Skeletal muscle tissue (tissue), 3 donors: ENCODE measurements at regions not wholly inside any gene's neighbourhood (a gene's known extent, or its start where the extent isn't known, plus 50 kb on each side); places are given as distances from the start of the nearest gene placed in this dataset.
"Not testable (repeated sequence)": the region's sequence is repeated elsewhere in the genome, so short reads cannot be mapped to it uniquely, and the experiment has no call there.

Experiments
- H3K27ac ChIP-seq: one replicate; pipeline ENCODE4 v1.7.0; 2013; ENCODE audit warnings: mild to moderate bottlenecking, low read depth, low read length, inconsistent platforms
- H3K27me3 ChIP-seq, 3 donors: one replicate each; pipeline ENCODE4 v1.7.0; 2013; ENCODE audit warnings: low read length in 3 of 3; ENCODE audit not compliant: control insufficient read depth in 3 of 3, insufficient read depth in 3 of 3
- H3K36me3 ChIP-seq, 3 donors: one replicate each; pipeline ENCODE4 v1.7.0; 2013; ENCODE audit warnings: low read length in 3 of 3; ENCODE audit not compliant: control insufficient read depth in 3 of 3, insufficient read depth in 3 of 3
- H3K4me1 ChIP-seq, 3 donors: one replicate each; pipeline ENCODE4 v1.7.0; 2013; ENCODE audit warnings: low read length in 3 of 3, mild to moderate bottlenecking in 3 of 3; ENCODE audit not compliant: control insufficient read depth in 3 of 3, insufficient read depth in 3 of 3
- H3K4me3 ChIP-seq, 3 donors: one replicate each; pipeline ENCODE4 v1.7.0; 2013; ENCODE audit warnings: low read length in 3 of 3
- H3K9ac ChIP-seq, 3 donors: one replicate each; pipeline ENCODE4 v1.7.0; 2013; ENCODE audit warnings: low read length in 3 of 3, mild to moderate bottlenecking in 3 of 3, moderate library complexity in 2 of 3, low read depth in 1 of 3
- H3K9me3 ChIP-seq, 3 donors: one replicate each; pipeline ENCODE4 v1.7.0; 2013; ENCODE audit warnings: low read length in 3 of 3; ENCODE audit not compliant: control insufficient read depth in 3 of 3
- donor health status: Osteomylitis.

DNA sequence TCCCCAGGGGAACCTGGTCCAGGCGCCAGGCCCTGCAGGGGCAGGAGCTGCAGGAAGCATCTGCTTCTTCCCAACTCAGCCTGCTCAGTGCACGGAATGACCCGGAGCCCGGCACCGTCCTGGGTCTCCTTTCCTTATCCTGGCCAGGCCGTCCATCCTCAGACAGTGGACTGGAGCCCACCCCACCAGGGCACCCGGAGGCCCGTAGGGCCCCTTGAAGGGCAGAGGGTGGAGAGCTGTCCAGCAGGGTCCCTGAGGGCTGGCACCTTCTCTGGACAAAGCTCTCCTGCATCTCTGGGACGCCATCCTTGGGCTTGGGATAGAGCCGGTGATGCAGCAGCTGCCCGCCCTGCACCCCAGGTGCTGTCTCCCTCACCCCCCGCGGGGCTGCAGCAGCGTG is 207.9 kb downstream of the TMEM121 start:
- not testable (repeated sequence) for H3K27ac ChIP-seq, H3K9ac ChIP-seq, H3K4me3 ChIP-seq, H3K4me1 ChIP-seq, H3K9me3 ChIP-seq, H3K36me3 ChIP-seq
- H3K27me3 ChIP-seq, result peaks cover 0 to 13% (median 4%) of the 10 kb centered on the region in 3 donors

DNA sequence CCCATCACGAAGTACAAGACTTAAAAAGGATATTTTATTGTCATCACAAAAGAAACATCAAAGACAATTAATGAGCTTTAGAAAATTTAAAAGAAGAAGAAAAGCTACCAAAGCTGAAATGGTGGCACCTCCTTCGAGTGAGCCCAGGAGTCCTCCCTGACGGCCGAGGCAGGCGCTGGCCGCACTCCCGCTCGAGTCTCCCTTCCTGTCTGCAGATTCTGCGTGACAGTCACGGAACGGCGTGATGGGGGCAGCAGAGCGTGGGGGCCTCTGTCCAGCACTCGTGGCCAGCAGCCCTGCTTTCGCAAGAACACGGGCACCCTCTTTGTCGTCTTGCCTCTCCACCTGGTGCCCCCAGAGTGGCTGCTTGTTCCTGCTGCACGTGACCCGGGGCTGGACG is 209.9 kb downstream of the TMEM121 start:
- not testable (repeated sequence) for H3K9me3 ChIP-seq, H3K27ac ChIP-seq, H3K4me1 ChIP-seq, H3K4me3 ChIP-seq, H3K36me3 ChIP-seq, H3K9ac ChIP-seq
- H3K27me3 ChIP-seq, result peaks cover 0 to 14% (median 4%) of the 10 kb centered on the region in 3 donors

DNA sequence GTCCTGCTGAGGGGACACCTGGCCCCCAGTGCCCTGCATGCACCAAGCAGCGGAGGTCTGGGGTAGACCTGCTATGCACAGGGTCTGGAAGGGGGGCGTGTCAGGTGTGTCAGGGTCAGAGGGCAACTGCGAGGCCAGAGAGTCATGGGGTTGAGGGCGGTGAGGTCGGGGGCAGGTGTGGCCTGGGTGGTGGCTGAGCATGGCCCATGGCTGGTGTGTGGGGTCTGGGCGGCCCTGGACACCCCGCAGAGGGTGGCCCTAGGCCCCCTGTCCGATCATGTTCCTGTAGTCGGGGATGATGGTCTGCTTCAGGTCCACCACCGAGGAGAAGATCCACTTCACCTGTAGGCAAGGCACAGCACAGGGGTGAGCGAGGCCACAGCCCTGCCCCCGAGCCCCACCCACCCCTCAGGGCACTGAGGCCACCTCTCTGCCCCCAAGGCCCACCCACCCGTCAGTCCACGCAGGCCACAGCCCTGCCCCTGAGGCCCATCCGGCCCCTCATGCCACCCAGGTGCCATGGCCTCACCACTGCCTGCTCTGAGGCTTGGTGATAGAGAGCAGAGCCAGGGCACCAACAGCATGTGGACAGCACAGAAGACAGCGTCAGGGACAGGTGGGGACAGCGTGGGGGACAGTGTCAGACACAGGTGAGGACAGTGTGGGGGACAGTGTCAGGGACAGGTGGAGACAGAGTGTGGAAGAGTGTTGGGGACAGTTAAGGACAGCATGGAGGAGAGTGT is 211.3 kb downstream of the TMEM121 start:
- peaks cover 0 to 9% (median 4%) of the 10 kb centered on the region in 3 donors for H3K27me3 ChIP-seq
- peaks cover 0 to 2% (median 0%) of the 10 kb centered on the region in 3 donors for H3K9me3 ChIP-seq
- H3K27ac ChIP-seq, result no peak overlapping the region
- no peak overlapping the region for H3K4me3 ChIP-seq
- no peaks in the 10 kb centered on the region for H3K36me3 ChIP-seq
- H3K9ac ChIP-seq, result no peak overlapping the region
- H3K4me1 ChIP-seq, result no peaks in the 10 kb centered on the region

DNA sequence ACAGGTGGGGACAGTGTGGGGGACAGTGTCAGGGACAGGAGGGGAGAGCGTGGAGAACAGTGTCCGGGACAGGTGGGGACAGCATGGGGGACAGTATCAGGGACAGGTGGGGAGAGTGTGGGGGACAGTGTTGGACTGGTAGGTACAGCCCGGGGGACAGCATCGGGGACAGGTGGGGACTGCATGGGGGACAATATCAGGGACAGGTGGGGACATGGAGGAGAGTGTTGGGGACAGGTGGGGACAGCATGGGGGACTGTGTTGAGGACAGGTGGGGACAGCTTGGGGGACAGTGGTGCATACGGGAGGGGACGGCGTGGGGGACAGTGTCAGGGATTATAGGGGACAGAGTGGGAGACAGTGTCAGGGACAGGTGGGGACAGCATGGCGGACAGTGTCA is 212.3 kb downstream of the TMEM121 start:
- no peaks in the 10 kb centered on the region for H3K4me1 ChIP-seq
- peaks cover 0 to 4% (median 0%) of the 10 kb centered on the region in 3 donors for H3K27me3 ChIP-seq
- H3K9ac ChIP-seq, result no peak overlapping the region
- H3K36me3 ChIP-seq, result no peaks in the 10 kb centered on the region
- H3K9me3 ChIP-seq, result peaks cover 0 to 2% (median 0%) of the 10 kb centered on the region in 3 donors
- H3K27ac ChIP-seq, result no peak overlapping the region
- H3K4me3 ChIP-seq, result no peak overlapping the region

DNA sequence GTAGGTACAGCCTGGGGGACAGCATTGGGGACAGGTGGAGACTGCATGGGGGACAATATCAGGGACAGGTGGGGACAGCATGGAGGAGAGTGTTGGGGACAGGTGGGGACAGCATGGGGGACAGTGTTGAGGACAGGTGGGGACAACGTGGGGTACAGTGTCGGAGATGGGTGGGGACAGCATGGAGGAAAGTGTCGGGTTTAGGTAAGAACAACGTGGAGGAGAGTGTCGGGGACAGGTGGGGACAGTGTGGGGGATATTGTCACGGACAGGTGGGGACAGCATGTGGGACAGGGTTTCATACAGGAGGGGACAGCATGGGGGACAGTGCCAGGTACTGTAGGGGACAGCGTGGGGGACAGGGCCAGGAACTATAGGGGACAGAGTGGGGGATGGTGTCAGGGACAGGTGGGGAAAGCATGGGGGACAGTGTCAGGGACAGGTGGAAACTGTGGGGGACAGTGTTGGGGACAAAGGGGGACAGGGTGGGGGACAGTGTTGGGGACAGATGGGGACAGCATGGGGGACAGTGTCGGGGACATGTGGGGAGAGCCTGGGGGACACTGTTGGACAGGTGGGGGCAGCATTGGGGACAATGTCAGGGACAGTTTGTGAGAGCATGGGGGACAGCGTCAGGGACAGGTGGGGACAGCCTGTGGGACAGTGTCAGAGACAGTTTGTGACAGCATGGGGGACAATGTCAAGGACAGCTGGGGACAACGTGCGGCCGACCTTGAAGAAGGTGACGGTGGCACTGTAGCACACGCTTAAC is 213.1 kb downstream of the TMEM121 start:
- no peak overlapping the region for H3K4me3 ChIP-seq
- no peaks in the 10 kb centered on the region for H3K9me3 ChIP-seq
- H3K27me3 ChIP-seq, result peaks cover 0 to 3% (median 0%) of the 10 kb centered on the region in 3 donors

DNA sequence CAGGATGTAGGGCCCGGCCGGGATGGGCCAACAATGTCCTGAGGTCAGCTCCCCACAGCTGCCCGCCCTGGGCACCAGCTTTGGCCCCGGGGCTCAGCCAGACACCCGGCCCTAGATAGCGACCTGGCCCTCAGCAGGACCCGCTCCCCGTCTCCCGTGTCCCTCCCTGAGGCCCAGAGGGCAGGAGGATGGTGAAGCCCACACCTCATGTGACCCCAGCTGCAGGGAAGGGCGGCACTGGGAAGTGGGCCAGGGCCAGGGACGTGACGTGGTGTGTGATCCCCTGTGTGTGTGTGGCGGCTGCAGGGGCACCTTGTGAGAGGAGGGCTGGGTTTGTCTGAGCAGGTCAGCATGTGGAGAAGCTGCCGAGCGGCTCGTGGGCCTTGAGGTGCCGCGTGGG is 213.9 kb downstream of the TMEM121 start:
- not testable (repeated sequence) for H3K36me3 ChIP-seq, H3K27me3 ChIP-seq, H3K4me1 ChIP-seq, H3K9me3 ChIP-seq, H3K9ac ChIP-seq, H3K27ac ChIP-seq, H3K4me3 ChIP-seq

More for the DNA sequence above, 213.1 kb downstream of the TMEM121 start:
- no peaks in the 10 kb centered on the region for H3K4me1 ChIP-seq
- H3K27ac ChIP-seq, result no peak overlapping the region
- H3K36me3 ChIP-seq, result no peaks in the 10 kb centered on the region
- no peak overlapping the region for H3K9ac ChIP-seq

DNA sequence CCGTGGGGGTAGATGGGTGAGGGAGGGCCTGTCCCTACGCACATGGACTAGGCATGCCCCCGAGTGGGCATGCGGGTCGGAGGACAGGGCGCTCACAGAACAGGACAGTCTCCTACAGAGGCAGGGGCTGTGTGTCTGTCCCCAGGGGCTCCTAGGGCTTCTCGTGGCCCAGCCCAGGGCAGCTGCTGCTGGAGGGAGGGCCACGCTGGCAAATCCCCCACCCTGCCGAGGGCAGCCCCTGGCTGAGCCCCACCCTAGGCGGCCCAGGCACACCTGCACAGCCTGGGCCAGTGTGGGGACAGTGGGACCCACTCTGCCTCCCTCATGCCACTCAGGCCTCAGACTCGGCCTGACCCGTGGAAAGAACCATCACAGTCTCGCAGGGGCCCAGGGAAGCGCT is 214.6 kb downstream of the TMEM121 start:
- not testable (repeated sequence) for H3K36me3 ChIP-seq, H3K4me3 ChIP-seq, H3K9ac ChIP-seq, H3K4me1 ChIP-seq, H3K27ac ChIP-seq, H3K9me3 ChIP-seq, H3K27me3 ChIP-seq

DNA sequence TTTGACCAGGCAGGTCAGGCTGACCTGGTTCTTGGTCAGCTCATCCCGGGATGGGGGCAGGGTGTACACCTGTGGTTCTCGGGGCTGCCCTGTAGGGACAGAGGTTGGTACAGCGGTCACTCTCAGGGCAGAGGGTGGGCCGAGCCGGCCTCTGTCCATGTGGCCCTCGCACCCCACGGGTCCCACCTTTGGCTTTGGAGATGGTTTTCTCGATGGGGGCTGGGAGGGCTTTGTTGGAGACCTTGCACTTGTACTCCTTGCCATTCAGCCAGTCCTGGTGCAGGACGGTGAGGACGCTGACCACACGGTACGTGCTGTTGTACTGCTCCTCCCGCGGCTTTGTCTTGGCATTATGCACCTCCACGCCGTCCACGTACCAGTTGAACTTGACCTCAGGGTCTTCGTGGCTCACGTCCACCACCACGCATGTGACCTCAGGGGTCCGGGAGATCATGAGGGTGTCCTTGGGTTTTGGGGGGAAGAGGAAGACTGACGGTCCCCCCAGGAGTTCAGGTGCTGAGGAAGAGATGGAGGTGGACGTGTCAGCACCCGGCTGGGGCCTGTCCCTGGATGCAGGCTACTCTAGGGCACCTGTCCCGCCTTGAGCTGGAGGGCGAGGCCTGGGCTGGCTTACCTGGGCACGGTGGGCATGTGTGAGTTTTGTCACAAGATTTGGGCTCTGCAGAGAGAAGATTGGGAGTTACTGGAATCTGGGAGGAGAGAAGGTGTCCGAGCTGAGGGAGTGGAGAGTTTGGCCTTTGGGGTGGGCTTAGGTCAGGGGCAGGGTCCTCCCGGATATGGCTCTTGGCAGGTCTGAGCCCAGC is 215.5 kb downstream of the TMEM121 start:
- not testable (repeated sequence) for H3K36me3 ChIP-seq, H3K27ac ChIP-seq, H3K4me3 ChIP-seq, H3K4me1 ChIP-seq, H3K9me3 ChIP-seq, H3K27me3 ChIP-seq, H3K9ac ChIP-seq

DNA sequence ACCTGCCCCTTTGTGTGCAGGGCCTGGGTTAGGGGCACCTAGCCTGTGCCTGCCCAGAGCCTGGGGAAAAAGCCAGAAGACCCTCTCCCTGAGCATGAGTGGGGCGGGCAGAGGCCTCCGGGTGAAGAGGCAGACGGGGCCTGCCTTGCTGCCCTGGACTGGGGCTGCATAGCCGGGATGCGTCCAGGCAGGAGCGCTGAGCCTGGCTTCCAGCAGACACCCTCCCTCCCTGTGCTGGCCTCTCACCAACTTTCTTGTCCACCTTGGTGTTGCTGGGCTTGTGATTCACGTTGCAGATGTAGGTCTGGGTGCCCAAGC is 216.1 kb downstream of the TMEM121 start:
- H3K9ac ChIP-seq, result no peak overlapping the region
- no peak overlapping the region for H3K4me3 ChIP-seq
- H3K27ac ChIP-seq, result no peak overlapping the region

More for the DNA sequence above, 216.1 kb downstream of the TMEM121 start:
- Histone ChIP-seq H3K27me3 (peaks cover 0 to 5% (median 3%) of the 10 kb centered on the region in 3 donors), H3K9me3 (no peaks in the 10 kb centered on the region), H3K4me1 (no peaks in the 10 kb centered on the region), H3K36me3 (no peaks in the 10 kb centered on the region)
